ENCODE measurements at regions not wholly inside any gene's neighbourhood (a gene's known extent, or its start where the extent isn't known, plus 50 kb on each side); places are given as distances from the start of the nearest gene placed in this dataset.

DNA sequence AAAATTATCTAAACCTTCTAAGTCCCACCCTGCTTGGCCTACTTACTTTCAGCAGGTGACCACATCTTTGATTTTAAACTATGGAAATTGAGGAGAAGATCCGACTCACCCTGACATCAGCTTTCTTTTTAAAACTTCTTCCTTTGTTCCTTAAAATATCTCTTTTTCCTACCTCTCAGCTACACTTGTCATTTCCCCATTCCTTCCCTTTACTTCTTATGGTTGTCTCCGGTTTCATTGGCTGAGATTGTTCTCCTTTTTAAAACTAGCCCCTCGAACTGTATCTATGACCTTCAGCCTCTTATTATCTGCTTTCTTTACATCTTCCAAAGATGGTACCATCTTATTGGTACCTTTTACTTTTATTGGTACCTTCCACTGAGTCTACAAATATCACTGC lies 87.8 kb upstream of the NRIP1 start:
- no peak for DNase-seq

DNA sequence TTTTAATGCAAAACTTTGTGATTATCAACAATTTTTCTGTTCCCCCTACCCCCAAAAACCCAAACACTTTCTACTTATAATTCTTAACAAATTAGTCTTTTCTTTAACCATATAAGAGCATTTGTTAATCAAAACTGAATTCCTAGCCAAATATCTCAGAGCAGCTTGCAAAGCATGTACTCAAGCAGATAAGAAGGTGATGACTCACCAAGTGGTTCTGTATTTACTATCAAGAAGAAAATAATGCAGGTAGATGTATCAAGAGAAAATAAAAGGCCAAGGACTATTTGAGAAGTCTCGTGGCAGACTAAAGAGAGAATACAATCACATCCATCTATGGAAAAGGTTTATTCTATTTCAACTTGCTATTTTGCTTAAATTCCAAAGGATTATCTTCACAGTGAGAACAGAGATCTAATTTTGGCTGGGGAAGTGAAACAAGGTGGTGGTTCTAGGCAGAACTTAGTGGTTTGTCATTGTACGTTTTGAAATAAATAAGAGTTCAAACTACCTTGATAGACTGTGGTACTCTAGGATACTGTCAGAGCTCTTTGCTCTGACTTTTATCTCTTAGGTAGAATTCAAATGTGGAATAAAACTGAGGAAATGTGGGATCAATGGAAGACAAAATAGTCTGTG lies 94.7 kb upstream of the NRIP1 start:
- DNase-seq, result no peak

DNA sequence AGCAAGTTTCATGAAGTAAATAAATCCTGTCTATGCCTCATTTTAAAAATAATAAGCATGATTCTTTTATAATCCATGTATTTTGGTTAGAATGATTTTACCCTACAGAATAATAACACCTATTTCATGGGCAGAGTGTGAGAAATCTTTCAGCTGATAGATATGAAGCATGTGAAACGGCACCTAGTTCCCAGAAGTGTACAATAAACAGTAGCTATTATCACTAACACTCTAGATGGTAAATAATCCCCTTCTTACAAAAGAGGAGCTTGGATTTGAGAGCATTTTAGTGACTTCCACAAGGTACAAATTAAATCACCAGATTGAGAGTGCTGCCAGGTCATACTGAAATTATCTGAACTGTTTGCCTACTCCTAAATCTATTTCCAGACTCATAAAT lies 95.3 kb upstream of the NRIP1 start:
- no peak for DNase-seq

DNA sequence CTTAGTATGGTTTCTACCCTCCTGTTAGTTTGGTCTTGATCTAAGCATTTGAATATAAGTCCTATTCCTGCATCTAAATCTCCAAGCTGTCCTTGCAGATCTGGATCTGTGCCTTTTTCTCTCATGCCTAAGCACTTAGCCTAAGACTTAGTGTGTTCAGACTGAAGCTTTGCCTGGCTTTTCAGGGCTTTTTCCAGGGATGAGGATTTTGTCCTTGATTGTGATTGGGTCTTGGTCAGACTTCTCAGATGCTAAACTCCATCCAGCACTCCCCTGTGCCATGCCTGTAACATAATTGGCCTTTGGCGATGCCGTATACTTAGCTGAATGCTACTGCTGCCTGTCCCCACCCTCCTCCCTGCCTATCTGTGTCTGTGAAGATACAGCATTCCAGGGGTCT lies 98.1 kb upstream of the NRIP1 start:
- DNase-seq, result no peak

DNA sequence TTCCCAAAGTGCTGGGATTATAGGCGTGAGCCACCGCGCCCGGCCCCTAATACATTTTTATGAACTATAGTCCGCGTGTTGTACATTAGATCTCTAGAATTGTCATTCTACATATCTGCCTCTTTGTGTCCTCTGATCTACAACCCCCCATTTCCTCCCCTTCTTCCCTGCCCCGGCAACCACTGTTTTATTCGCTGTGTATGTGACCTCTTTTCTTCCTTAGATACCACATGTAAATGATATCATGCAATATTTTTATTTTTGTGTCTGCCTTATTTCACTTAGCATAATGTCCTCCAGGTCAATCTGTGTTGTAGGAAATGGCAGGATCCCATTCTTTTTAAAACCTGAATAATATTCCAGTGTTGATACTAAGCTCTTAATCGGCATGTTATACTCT lies 99.5 kb upstream of the NRIP1 start:
- no peak for DNase-seq

DNA sequence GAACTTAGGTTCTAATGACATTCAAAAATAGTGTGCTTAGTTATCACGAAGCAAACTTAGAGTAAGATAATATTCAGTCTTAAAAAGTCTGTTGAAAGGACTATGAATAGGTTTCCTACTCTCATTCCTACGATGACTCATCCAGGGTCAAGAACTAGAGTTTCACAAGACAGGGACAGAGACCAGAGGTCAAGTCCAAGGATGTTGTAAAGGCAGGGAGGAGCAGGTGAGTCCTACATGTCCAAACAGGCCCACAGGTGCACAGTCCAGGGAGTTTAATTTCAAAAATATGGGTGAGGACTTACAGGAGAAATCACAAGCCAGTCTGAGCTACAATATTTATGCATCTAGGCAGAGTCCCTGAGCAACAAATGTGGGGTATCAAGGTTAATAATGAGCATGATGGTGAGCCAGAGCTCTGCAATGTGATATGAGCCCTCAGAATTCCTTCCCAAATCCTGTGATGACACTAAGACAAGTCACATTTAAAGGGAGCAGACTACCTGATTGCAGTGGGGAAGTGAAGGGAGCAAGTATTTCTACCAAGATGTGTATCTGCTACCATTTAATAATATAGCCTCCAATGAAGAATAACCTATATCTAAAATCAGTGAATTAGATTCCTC lies 100.0 kb upstream of the NRIP1 start:
- DNase-seq, result no peak

DNA sequence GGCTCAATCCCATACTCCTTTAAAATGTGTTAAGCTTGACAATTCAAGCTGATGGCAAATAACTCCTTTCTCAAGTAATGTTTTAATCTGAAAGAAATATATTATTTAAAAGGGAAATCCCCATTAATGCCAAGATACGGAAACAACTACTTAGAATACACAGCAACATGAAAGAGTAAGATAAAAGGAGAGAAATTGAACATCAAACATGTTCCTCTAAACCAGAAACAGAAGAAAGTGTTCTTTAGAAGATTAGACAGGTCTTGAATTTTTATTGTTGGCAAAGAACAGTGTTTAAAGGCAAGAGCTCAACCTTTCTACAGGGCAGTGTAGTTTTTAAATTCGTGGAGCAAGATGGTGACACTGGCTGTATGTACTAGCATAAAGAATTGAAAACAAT lies 105.8 kb upstream of the NRIP1 start:
- no peak for DNase-seq

DNA sequence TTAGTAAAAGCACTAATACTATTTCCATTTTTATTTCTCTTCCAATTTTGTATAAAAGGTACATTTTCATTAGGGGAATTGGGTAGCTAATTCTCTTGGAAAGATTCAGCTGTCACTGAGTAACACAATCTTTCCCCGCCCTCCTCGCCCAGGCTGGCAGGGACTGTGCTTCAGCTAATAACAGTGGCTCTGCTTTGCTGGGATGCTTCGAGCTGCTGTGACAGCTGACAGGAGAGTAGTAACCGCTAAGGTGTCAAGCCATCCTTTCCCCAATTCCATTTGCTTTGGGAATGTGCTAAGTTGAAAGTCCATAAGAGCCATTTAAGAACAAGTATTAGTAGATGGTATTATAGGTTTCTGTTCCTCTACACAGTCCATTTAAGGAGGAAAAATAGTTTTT lies 106.7 kb upstream of the NRIP1 start:
- no peak for DNase-seq

DNA sequence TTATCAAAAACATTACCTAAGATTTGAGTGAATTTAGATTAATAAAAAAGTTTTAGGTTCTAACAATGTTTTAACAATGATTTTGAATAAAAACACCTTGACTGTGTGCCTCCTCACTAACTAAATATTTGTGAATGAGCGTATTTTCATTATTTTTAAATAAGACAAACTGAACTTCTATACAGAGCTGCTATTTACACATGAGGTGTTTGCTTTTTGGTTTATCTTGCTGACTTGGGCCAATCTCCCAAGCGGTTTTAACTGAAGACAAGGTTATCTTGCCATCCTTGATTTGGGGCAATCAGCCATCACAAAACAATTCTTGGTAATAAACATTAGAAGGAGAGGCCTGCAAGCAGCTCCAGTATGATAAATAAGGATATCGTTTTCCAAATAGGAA lies 108.2 kb upstream of the NRIP1 start:
- DNase-seq, result no peak

DNA sequence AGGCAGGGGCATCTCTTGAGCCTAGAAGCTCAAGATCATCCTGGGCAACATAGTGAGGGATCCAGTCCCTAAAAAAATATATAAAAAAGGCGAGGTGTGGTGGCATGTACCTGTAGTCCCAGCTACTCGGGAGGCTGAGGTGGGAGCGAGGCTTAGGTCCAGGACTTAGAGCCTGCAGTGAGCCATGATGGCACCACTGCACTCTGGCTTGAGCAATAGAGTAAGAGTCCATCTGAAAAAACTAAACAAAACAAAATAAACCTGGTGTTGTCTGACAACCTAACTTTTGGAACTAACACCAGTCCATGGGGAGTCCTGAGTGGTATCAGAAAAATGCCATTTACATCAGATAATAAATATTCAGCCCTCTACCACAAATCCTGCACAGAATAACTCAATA lies 110.1 kb upstream of the NRIP1 start:
- DNase-seq, result no peak

DNA sequence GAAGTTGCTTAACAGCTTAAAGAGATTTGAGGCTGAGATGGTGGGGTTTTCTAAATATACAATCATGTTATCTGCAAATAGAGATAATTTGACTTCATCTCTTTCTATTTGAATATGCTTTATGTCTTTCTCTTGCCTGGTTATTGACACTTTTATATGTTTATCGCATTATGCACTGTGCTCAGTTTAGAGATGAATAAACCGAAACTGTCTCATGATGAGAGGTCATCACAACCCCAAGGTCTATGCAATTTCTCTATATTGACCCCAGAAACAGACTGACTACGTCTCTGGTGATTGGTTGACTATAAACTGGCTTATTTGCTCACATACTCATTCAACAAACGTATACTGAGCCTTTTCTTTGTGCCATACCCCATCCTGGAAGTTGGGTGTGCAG lies 117.9 kb upstream of the NRIP1 start:
- no peak for DNase-seq

DNA sequence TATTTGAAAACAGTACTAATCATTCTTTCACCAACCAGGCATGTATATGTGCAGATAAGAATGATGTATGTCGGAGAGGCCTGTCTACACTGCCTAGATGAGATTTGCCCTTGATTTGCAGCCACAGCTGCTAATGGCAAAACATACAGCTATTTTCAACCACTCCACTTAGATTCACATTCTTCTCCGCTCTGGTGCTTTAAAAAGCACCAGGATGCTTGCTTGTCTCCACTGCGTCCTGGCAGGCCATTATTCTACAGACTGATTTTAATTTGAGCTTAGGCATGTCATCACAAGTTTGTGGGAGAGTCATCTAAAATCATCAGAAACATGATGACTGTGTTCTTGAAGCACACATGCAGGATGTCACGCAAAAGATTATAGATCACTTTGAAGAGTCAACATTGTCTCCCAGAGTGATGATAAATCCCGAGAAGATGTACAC lies 119.0 kb upstream of the NRIP1 start:
- no peak for DNase-seq

DNA sequence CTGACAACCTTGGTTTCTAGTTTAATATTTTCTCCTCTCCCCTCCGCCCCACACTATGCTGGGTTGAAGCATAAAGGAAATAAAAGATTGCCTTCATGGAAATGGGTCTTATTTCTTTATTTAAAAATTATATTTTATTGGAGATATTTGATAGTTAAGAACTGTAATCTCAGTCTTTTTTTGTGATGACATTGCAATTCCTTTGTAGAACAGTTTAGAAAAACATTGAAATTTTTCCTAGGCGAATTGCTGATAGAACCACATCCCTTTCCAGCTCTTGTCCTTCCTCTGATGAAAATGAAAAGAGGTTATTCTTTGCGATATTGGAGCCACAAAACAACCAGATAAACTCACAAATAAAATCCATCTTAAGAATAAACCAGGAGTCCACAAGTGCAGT lies 125.6 kb upstream of the NRIP1 start:
- no peak for DNase-seq

DNA sequence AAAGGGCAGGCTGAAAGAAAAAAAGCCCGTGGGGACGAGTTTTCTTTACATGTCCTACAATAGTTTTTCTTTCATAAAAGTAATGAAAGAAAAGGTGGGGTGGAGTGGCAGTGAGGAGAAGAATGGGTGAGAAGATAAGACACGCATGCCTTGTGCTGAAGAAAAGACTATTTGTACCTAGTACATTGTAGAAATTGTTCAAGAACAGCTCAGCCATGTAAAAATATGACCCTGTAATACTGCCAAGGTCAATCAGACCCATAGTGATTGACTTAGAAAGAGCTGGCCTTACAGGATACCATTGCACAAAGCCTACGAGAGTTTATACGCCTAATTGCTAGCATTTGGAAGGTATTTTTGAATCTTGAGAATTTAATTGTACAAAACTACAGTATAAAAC lies 126.0 kb upstream of the NRIP1 start:
- DNase-seq, result no peak

DNA sequence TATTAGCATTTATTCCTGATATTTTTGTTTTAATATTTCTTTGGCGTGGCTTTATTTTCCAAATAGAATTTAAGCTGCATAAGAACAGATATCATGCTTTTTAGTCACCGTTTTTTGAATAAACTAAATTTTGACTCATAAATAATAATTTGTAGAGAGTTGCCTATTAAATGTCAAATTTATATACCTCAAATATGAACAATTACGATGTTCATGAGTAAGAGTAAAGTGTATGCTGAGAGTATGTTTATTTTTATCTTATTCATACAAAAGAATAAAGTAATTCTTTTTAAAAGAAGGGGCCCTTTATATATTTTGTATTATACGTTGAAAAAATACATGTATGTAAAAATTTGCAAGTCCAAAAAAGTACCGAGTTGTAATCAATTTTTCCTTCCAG lies 126.5 kb upstream of the NRIP1 start:
- no peak for DNase-seq

DNA sequence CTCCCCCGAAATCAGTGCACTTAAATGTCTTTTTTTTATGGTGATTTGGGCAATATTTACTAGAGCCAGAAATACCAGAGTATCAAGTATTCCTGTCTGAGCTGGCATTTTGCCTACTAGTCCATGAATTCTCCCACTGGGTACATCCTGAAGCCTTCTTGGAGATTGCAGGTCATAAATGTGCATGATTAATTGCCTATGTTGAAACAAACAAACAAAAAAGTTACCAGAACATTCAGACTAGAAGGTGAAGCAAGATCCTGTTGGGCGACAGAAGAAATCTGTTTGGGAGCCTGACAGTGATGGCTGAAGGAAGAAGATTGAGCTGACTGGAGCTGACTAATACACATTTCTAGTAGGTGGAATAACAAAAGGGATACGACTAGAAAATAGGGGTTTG lies 127.4 kb upstream of the NRIP1 start:
- DNase-seq, result no peak

DNA sequence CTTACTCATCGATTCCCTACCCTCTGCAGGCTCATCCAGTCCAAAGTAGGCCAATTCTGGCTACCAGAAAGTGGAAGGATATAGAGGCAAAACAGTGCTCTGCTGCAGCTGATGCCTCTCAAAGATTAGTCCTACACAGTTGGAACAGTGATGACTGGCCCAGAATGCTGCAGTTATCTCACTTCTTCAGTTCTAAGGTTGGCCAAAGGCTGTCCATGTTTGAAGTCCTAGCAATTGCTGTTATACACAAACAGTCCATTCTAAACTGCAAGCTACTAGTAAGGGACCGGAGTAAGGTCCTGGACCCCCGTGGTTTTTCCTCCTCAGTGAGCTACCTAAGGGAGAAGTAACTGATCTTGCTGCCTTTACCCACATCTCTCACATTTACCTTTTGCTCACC lies 129.1 kb upstream of the NRIP1 start:
- DNase-seq, result no peak

DNA sequence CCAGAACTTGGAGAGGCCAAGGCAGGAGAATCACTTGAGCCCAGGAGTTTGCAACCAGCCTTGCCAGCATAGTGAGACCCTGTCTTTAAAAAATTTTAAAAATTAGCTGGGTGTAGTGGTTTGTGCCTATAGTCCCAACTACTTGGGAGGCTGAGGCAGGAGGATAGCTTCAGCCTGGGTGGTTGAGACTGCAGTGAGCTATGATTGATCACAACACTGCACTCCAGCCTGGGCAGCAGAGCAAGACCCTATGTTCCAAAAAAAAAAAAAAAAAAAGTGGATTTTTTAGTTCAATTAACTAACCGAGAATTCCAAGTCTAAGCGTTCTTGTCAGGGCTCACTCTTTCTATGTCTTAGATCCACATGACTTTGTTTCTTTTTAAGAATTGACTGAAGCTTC lies 130.3 kb upstream of the NRIP1 start:
- no peak for DNase-seq

DNA sequence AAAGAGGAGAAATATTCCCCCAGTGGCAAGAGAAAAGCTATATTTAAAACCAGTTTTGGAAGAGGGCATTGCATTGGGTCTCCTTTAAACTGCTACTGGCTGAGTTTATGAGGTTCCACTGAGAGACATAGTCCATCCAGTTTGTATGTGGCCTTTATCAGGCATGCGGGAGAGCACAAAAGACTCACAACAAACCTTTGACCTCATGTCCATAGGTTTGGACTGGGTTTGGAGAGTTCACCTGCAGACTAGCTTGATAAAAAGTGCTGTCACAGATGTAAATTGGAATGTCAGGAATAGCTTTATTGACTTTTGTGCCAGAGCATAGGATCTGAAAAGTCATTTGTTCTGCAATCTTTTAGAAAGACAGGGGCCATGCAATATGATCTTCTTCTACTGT lies 131.0 kb upstream of the NRIP1 start:
- DNase-seq, result no peak

DNA sequence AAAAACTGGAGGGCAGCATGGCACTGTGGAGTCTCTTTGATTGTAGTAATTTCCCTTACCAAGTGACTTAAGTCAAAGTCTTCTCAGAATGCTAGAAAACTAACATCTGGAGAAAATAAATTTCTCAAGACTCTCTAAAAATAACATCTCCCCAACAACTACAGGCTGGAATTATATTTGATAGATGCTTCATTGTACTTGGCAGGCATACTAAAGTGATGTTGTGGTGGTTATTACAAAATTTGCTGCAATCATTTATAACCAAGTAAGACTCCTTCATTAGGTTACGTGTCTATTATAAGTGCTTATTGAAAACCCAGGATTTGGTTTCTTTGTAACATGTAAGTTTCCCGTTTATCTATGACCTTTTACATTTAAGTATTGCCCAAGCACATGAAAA lies 132.9 kb upstream of the NRIP1 start:
- no peak for DNase-seq

DNA sequence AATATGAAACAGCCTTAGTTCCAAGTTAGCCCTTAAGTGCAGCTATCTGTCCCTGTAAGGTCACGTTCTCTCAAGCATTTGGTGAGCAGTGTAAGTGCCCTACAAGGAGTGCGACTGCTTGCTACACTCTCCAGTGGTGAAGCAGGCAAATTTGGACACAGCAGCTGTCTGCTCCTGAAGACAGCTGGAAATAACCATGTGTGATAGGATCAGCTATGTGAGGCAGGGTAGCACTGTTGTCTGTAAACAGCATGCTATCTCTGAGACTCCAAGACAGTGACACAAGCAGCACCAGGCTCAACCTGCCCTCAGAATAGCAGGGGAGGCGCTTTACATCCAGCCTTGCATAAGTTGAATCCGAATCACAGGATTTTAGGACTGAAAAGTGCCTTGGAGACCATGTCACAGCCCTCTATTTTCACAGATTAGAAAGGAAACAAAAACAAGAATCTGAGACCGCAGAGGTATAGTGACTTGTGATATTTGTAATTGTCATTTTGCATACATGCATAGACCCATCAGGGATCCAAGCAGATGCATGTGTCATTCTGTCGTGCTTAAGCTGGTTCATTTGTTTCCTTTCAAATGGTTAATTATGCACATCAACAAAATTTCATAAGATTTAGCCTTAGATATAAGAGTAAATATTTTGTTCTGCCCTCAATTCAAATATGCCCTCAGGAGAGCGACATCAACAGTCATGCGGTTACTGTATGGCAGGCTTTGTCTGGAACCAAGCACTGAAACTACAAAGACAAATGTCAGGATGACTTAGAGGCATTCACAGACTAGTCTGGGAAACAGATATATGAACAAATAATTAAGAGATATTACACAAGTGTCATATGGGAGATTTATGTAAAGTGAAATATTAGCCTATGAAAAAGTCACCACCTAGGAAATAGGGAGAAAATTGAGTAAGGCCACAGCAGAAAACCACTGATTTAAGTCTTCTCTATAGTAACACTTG lies 134.9 kb upstream of the NRIP1 start:
- DNase-seq, result no peak

DNA sequence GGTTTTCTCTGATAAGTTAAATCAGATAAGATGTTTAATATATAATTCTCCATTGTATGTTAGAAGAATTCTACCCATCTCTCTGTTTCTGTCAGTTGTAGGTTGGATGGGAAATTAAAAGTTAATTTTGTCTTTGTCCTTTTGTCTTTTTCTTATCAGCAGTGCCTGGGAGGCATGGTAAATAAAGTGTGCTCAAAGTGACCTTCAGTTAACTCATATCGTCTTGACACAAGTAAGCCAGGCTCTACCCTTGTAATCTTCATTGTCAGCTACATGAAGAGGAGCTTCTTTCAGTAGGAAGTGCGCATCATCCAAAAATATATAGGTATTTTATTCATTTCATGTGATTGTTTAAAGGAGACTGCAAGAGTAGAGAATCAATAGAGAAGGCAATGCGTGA lies 138.9 kb upstream of the NRIP1 start:
- DNase-seq, result no peak

DNA sequence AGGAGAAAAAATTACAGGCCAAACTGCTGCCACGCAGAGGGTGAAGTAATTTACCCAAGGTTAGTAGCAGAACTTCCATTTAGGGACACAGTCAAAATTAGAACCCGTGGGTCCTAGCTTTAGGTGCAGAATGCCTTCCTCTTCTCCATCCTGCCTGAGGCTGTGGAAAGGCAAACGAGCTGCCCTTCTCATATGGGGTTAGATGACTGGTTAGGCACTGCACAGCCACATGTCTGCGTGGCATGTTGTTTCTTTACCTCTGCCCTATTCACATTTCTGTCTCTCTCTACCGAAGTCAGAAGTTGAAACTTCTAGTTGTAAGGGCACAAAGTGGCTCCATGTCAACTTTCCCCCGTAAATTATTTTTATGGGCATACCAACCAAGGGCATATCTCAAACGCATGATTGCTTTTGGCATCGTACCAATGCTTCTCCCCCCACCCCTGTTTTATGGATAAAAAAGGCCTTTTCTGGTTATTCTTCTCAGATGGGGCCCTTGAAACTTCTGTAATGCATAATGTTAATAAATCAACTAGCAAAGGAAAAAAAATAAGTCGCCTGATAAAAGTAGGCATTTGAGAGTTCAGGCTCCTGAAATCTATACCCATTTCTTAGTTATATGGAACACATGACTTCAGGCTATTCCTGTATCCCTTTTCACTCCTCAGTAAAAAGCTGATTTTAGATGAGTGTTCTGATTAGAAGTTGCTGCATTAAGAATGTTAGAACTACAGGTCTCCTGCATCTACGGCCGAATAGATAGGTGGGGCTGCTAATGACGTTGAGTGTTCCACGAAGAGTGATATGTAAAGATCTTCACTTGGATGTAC lies 139.6 kb upstream of the NRIP1 start:
- no peak for DNase-seq
